ENCODE measurements at regions not wholly inside any gene's neighbourhood (a gene's known extent, or its start where the extent isn't known, plus 50 kb on each side); places are given as distances from the start of the nearest gene placed in this dataset.

- Histone ChIP-seq H4K20me1 (ENCODE audit: insufficient read depth) (no peaks in the 10 kb centered on the region), H3K4me2 (ENCODE audit: low read length) (no peak overlapping the region), H3F3A (ENCODE audit: insufficient read depth, low read length, poor library complexity, severe bottlenecking) (no peaks in the 10 kb centered on the region), H3K9me3 (ENCODE audit: low read length) (no peaks in the 10 kb centered on the region), H3K79me2 (replicated peaks; ENCODE audit: insufficient read depth, low read length) (no peaks in the 10 kb centered on the region), H3K9ac (ENCODE audit: low read length) (no peak overlapping the region), H3K4me3 (ENCODE audit: low read length) (no peak overlapping the region), H3K9me2 (ENCODE audit: insufficient read depth, low read length) (no peaks in the 10 kb centered on the region), H2AFZ (ENCODE audit: low read depth, low read length) (no peak overlapping the region), H3K36me3 (ENCODE audit: insufficient read depth, low read length) (no peaks in the 10 kb centered on the region), H3K27me3 (ENCODE audit: insufficient read depth, low read depth, low read length) (no peaks in the 10 kb centered on the region), H3K27ac (ENCODE audit: low read length) (no peak overlapping the region)
- TF ChIP-seq SMC3 (conservative IDR thresholded peaks at IDR 0.05; ENCODE audit: poor library complexity) (no peak), EZH2 (IDR thresholded peaks at IDR 0.05; ENCODE audit: borderline replicate concordance, insufficient read depth, low read length, poor library complexity, severe bottlenecking) (no peak), RAD21 (conservative IDR thresholded peaks at IDR 0.05) (no peak), MXI1 (conservative IDR thresholded peaks at IDR 0.05; ENCODE audit: poor library complexity, severe bottlenecking) (no peak), POLR2AphosphoS5 (IDR thresholded peaks at IDR 0.05) (no peak), REST (IDR thresholded peaks at IDR 0.05; ENCODE audit: borderline replicate concordance) (no peak), TAF1 (IDR thresholded peaks at IDR 0.05; ENCODE audit: low read depth) (no peak), CTCF (IDR thresholded peaks at IDR 0.05; ENCODE audit: poor library complexity, severe bottlenecking) (no peak), EP300 (conservative IDR thresholded peaks at IDR 0.05; ENCODE audit: poor library complexity, severe bottlenecking) (no peak)
Observed at GRCh38 chr10:131810036-131810804, 90.6 kb upstream of the PPP2R2D start.

GRCh38 chr10:131810805-131811629, 89.8 kb upstream of the PPP2R2D start:
- Histone ChIP-seq H3K4me3 (ENCODE audit: low read length) (no peak overlapping the region), H3K9ac (ENCODE audit: low read length) (no peak overlapping the region), H3K4me2 (ENCODE audit: low read length) (no peak overlapping the region), H3F3A (ENCODE audit: insufficient read depth, low read length, poor library complexity, severe bottlenecking) (no peaks in the 10 kb centered on the region), H2AFZ (ENCODE audit: low read depth, low read length) (no peak overlapping the region), H3K27me3 (ENCODE audit: insufficient read depth, low read depth, low read length) (no peaks in the 10 kb centered on the region), H3K79me2 (replicated peaks; ENCODE audit: insufficient read depth, low read length) (no peaks in the 10 kb centered on the region), H4K20me1 (ENCODE audit: insufficient read depth) (no peaks in the 10 kb centered on the region), H3K36me3 (ENCODE audit: insufficient read depth, low read length) (no peaks in the 10 kb centered on the region), H3K27ac (ENCODE audit: low read length) (no peak overlapping the region), H3K9me3 (ENCODE audit: low read length) (no peaks in the 10 kb centered on the region), H3K9me2 (ENCODE audit: insufficient read depth, low read length) (no peaks in the 10 kb centered on the region)
- TF ChIP-seq REST (IDR thresholded peaks at IDR 0.05; ENCODE audit: borderline replicate concordance): no peak
- TF ChIP-seq EZH2 (IDR thresholded peaks at IDR 0.05; ENCODE audit: borderline replicate concordance, insufficient read depth, low read length, poor library complexity, severe bottlenecking): no peak
- no peak for TF ChIP-seq MXI1 (conservative IDR thresholded peaks at IDR 0.05; ENCODE audit: poor library complexity, severe bottlenecking)
- TF ChIP-seq POLR2AphosphoS5 (IDR thresholded peaks at IDR 0.05): no peak
- no peak for TF ChIP-seq EP300 (conservative IDR thresholded peaks at IDR 0.05; ENCODE audit: poor library complexity, severe bottlenecking)
- TF ChIP-seq SMC3 (conservative IDR thresholded peaks at IDR 0.05; ENCODE audit: poor library complexity): no peak
- TF ChIP-seq TAF1 (IDR thresholded peaks at IDR 0.05; ENCODE audit: low read depth): no peak
- TF ChIP-seq RAD21 (conservative IDR thresholded peaks at IDR 0.05): no peak
- TF ChIP-seq CTCF (IDR thresholded peaks at IDR 0.05; ENCODE audit: poor library complexity, severe bottlenecking): no peak
